CD4-positive, alpha-beta memory T cell (primary cell): ENCODE measurements at regions not wholly inside any gene's neighbourhood (a gene's known extent, or its start where the extent isn't known, plus 50 kb on each side); places are given as distances from the start of the nearest gene placed in this dataset.

Experiments
- CTCF ChIA-PET: fragments of 350-600 bp; sonication (Branson Sonifier 250); formaldehyde crosslinking; loops from one replicate; lab custom pipeline; 2021; ENCODE audit warnings: inconsistent platforms; ENCODE audit not compliant: partially characterized antibody; lab: Charles Lee
- POLR2A ChIA-PET: fragments of 350-600 bp; sonication (Branson Sonifier 250); formaldehyde crosslinking; loops from one replicate; lab custom pipeline; 2021; ENCODE audit not compliant: partially characterized antibody; lab: Charles Lee
- DNase-seq, 5 donors: peaks; one replicate each; pipeline versions ENCODE4 v3.0.0 to v3.0.0-alpha.2; 2020 to 2022; ENCODE audit warnings: mixed read lengths in 1 of 5
- H3K27ac ChIP-seq: one replicate; pipeline ENCODE4 v1.7.0; 2013; ENCODE audit warnings: low read depth, low read length
- H3K27me3 ChIP-seq: 2 replicates; pipeline ENCODE4 v1.7.0; 2013; ENCODE audit warnings: mild to moderate bottlenecking, low read length, moderate library complexity; ENCODE audit not compliant: insufficient read depth
- H3K36me3 ChIP-seq: 2 replicates; pipeline ENCODE4 v1.7.0; 2013; ENCODE audit warnings: mild to moderate bottlenecking, low read length, moderate library complexity; ENCODE audit not compliant: insufficient read depth
- H3K4me1 ChIP-seq: 2 replicates; pipeline ENCODE4 v1.7.0; 2013; ENCODE audit warnings: mild to moderate bottlenecking, low read length, moderate library complexity; ENCODE audit not compliant: insufficient read depth
- H3K4me3 ChIP-seq, 2 donors: one replicate each; pipeline ENCODE4 v1.7.0; 2013; ENCODE audit warnings: low read length in 2 of 2, mild to moderate bottlenecking in 1 of 2
- H3K9me3 ChIP-seq, 2 donors: one replicate each; pipeline ENCODE4 v1.7.0; 2013; ENCODE audit warnings: low read length in 2 of 2, control low read depth in 1 of 2; ENCODE audit not compliant: control insufficient read depth in 1 of 2
- H3K27ac Mint-ChIP-seq, 7 donors: one replicate each; pipeline ENCODE4 v1.8.0; 2020 to 2021; ENCODE audit warnings: mixed read lengths in 7 of 7, mild to moderate bottlenecking in 6 of 7, inconsistent platforms in 3 of 7, moderate library complexity in 3 of 7
- H3K27me3 Mint-ChIP-seq, 2 donors: one replicate each; pipeline ENCODE4 v1.8.0; 2020 to 2021; ENCODE audit warnings: mixed read lengths in 2 of 2
- H3K36me3 Mint-ChIP-seq, 2 donors: one replicate each; pipeline ENCODE4 v1.8.0; 2020 to 2021; ENCODE audit warnings: mixed read lengths in 2 of 2, inconsistent platforms in 1 of 2, mild to moderate bottlenecking in 1 of 2
- H3K4me1 Mint-ChIP-seq, 4 donors: one replicate each; pipeline ENCODE4 v1.8.0; 2020 to 2021; ENCODE audit warnings: mixed read lengths in 4 of 4, mild to moderate bottlenecking in 1 of 4
- H3K4me3 Mint-ChIP-seq, 8 donors: one replicate each; pipeline ENCODE4 v1.8.0; 2020 to 2021; ENCODE audit warnings: mixed read lengths in 8 of 8, mild to moderate bottlenecking in 7 of 8, moderate library complexity in 6 of 8, inconsistent platforms in 3 of 8
- H3K9me3 Mint-ChIP-seq, 8 donors: one replicate each; pipeline ENCODE4 v1.8.0; 2020 to 2021; ENCODE audit warnings: mixed read lengths in 8 of 8, mild to moderate bottlenecking in 5 of 8, inconsistent platforms in 3 of 8, moderate library complexity in 1 of 8
- intact Hi-C: fragments of 100-400 bp; cut with micrococcal nuclease; formaldehyde crosslinking; loops from one replicate; pipeline ENCODE4 v1.15.1; 2023

DNA sequence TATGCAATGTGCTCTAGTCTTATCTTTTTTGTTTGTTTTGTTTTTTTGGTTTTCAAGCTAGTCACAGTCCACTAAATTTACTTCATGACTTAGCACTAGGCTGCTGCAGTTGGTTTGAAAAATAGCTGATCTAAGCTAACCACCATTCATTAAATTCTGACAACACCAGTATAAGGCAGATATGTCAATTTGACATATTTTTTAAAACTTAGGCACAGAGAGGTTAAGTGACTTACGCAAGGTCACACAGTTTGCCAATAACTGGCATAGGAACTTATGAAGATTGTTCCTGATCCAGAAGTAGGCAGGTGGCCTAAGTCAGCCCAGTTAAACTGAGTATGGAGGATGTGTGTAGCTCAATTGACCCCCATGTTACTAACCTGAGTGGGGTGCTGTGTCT, 377.3 kb upstream of the NFE2L3 start:
- no peak overlapping the region for H3K4me3 Mint-ChIP-seq
- peaks cover 3% of the 10 kb centered on the region in 2 donors for H3K27me3 Mint-ChIP-seq
- H3K27me3 ChIP-seq: no peaks in the 10 kb centered on the region
- H3K4me1 ChIP-seq: no peaks in the 10 kb centered on the region
- H3K27ac ChIP-seq: no peak overlapping the region
- H3K9me3 ChIP-seq: no peaks in the 10 kb centered on the region
- H3K27ac Mint-ChIP-seq: no peak overlapping the region
- no peaks in the 10 kb centered on the region for H3K36me3 ChIP-seq
- intact Hi-C loops: no loop called here
- H3K36me3 Mint-ChIP-seq: no peaks in the 10 kb centered on the region
- CTCF ChIA-PET: no interaction called here
- no peaks in the 10 kb centered on the region for H3K4me1 Mint-ChIP-seq
- POLR2A ChIA-PET: no interaction called here
- DNase-seq: no peak
- no peak overlapping the region for H3K4me3 ChIP-seq
- peaks cover 0 to 2% (median 0%) of the 10 kb centered on the region in 8 donors for H3K9me3 Mint-ChIP-seq

- no peaks in the 10 kb centered on the region for H3K4me1 Mint-ChIP-seq
- Histone ChIP-seq H3K27me3 (no peaks in the 10 kb centered on the region), H3K36me3 (no peaks in the 10 kb centered on the region), H3K4me1 (no peaks in the 10 kb centered on the region), H3K4me3 (no peak overlapping the region), H3K9me3 (no peaks in the 10 kb centered on the region), H3K27ac (no peak overlapping the region)
- no peak for DNase-seq
- POLR2A ChIA-PET: no interaction called here
- no peak overlapping the region for H3K27ac Mint-ChIP-seq
- peaks cover 3 to 5% of the 10 kb centered on the region in 2 donors for H3K27me3 Mint-ChIP-seq
- no peaks in the 10 kb centered on the region for H3K36me3 Mint-ChIP-seq
- intact Hi-C loops: no loop called here
- CTCF ChIA-PET: no interaction called here
- H3K4me3 Mint-ChIP-seq: no peak overlapping the region
- H3K9me3 Mint-ChIP-seq: peaks cover 0 to 2% (median 0%) of the 10 kb centered on the region in 8 donors
Measured at GRCh38 chr7:25775570-25775969, 376.4 kb upstream of the NFE2L3 start.

DNA sequence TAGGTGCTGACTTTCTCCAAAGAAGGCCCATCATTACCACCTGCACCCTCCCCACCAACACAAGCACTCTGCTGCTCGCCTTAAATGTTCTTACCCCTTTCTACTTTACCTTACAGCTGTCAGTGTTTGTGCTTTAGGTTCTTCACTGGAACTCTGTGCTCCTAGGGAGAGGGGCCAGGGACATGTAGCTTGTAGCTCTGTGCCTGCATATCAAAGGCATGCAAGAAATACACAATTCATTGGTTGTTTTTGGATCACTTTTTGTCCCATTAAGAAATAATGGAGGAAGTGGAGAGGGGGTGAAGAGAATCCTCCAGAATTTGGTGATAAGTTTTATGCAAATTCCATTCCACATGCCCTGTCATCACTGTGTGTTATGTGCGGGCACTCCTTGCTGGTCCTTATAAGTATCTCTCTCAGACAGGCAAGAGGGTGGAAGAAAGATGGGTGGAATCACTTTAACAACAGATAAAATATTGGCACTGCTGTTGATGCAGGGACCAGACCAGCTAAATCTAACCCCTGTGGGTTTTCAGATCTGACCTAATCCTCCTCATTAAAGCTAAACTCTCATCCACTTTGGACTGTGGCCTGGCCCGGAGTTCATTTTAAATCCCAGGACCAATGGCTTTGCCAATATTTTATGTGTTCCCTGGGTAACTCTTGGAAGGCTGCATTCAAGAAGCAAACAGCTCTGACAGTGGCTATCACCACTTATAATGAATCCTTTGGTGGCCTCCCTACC, 375.8 kb upstream of the NFE2L3 start:
- POLR2A ChIA-PET: no interaction called here
- H3K4me1 Mint-ChIP-seq: no peaks in the 10 kb centered on the region
- H3K27me3 Mint-ChIP-seq: peaks cover 3 to 5% of the 10 kb centered on the region in 2 donors
- no peak overlapping the region for H3K27ac Mint-ChIP-seq
- Histone ChIP-seq H3K4me1 (no peaks in the 10 kb centered on the region), H3K9me3 (no peaks in the 10 kb centered on the region), H3K4me3 (no peak overlapping the region), H3K36me3 (no peaks in the 10 kb centered on the region), H3K27ac (no peak overlapping the region), H3K27me3 (no peaks in the 10 kb centered on the region)
- CTCF ChIA-PET: no interaction called here
- intact Hi-C loops: no loop called here
- H3K9me3 Mint-ChIP-seq: peaks cover 0 to 2% (median 0%) of the 10 kb centered on the region in 8 donors
- no peaks in the 10 kb centered on the region for H3K36me3 Mint-ChIP-seq
- DNase-seq: no peak
- no peak overlapping the region for H3K4me3 Mint-ChIP-seq

- intact Hi-C loops: no loop called here
- H3K27ac ChIP-seq: no peak overlapping the region
- H3K4me3 ChIP-seq: no peak overlapping the region
- no peaks in the 10 kb centered on the region for H3K36me3 Mint-ChIP-seq
- CTCF ChIA-PET: no interaction called here
- peaks cover 0 to 2% (median 0%) of the 10 kb centered on the region in 8 donors for H3K9me3 Mint-ChIP-seq
- no peak for DNase-seq
- no peaks in the 10 kb centered on the region for H3K27me3 ChIP-seq
- H3K36me3 ChIP-seq: no peaks in the 10 kb centered on the region
- H3K27ac Mint-ChIP-seq: no peak overlapping the region
- no peaks in the 10 kb centered on the region for H3K9me3 ChIP-seq
- H3K4me1 ChIP-seq: no peaks in the 10 kb centered on the region
- POLR2A ChIA-PET: no interaction called here
- H3K27me3 Mint-ChIP-seq: peaks cover 2 to 5% of the 10 kb centered on the region in 2 donors
- peak overlapping the region in 1 of 8 donors; percentile 16 for H3K4me3 Mint-ChIP-seq
- H3K4me1 Mint-ChIP-seq: no peaks in the 10 kb centered on the region
Measured at GRCh38 chr7:25776744-25777123, 375.3 kb upstream of the NFE2L3 start.

GRCh38 chr7:25777969-25778708, 373.9 kb upstream of the NFE2L3 start:
- intact Hi-C loops: no loop called here
- no peaks in the 10 kb centered on the region for H3K36me3 Mint-ChIP-seq
- Histone ChIP-seq H3K4me1 (no peaks in the 10 kb centered on the region), H3K9me3 (no peaks in the 10 kb centered on the region), H3K36me3 (no peaks in the 10 kb centered on the region), H3K4me3 (no peak overlapping the region), H3K27me3 (no peaks in the 10 kb centered on the region), H3K27ac (no peak overlapping the region)
- H3K27me3 Mint-ChIP-seq: peaks cover 2 to 5% of the 10 kb centered on the region in 2 donors
- peaks cover 0 to 2% (median 0%) of the 10 kb centered on the region in 8 donors for H3K9me3 Mint-ChIP-seq
- no peak overlapping the region for H3K27ac Mint-ChIP-seq
- no peaks in the 10 kb centered on the region for H3K4me1 Mint-ChIP-seq
- no peak overlapping the region for H3K4me3 Mint-ChIP-seq
- ChIA-PET POLR2A (no interaction called here), CTCF (interaction anchor here (0.6 kb wide), 1 partner anchor 1916 kb away, joined by 3 read pairs; no protein-coding TSS in a partner anchor)
- no peak for DNase-seq

GRCh38 chr7:25779002-25779546, 372.9 kb upstream of the NFE2L3 start:
- intact Hi-C loops: no loop called here
- Mint-ChIP-seq H3K36me3 (no peaks in the 10 kb centered on the region), H3K9me3 (no peaks in the 10 kb centered on the region), H3K27ac (no peak overlapping the region), H3K4me3 (no peak overlapping the region), H3K4me1 (no peaks in the 10 kb centered on the region), H3K27me3 (peaks cover 2 to 8% of the 10 kb centered on the region in 2 donors)
- Histone ChIP-seq H3K4me3 (no peak overlapping the region), H3K27ac (no peak overlapping the region), H3K9me3 (no peaks in the 10 kb centered on the region), H3K4me1 (no peaks in the 10 kb centered on the region), H3K36me3 (no peaks in the 10 kb centered on the region), H3K27me3 (no peaks in the 10 kb centered on the region)
- ChIA-PET CTCF (no interaction called here), POLR2A (no interaction called here)
- no peak for DNase-seq

GRCh38 chr7:25780904-25781303, 371.1 kb upstream of the NFE2L3 start:
- H3K4me1 ChIP-seq: no peaks in the 10 kb centered on the region
- Mint-ChIP-seq H3K27ac (no peak overlapping the region), H3K4me3 (no peak overlapping the region), H3K36me3 (no peaks in the 10 kb centered on the region), H3K27me3 (peaks cover 3 to 10% of the 10 kb centered on the region in 2 donors), H3K4me1 (no peaks in the 10 kb centered on the region), H3K9me3 (peaks cover 0 to 3% (median 0%) of the 10 kb centered on the region in 8 donors)
- no peaks in the 10 kb centered on the region for H3K27me3 ChIP-seq
- no peak overlapping the region for H3K4me3 ChIP-seq
- H3K9me3 ChIP-seq: no peaks in the 10 kb centered on the region
- intact Hi-C loops: no loop called here
- ChIA-PET POLR2A (no interaction called here), CTCF (no interaction called here)
- no peak overlapping the region for H3K27ac ChIP-seq
- H3K36me3 ChIP-seq: no peaks in the 10 kb centered on the region
- DNase-seq: no peak
